Mesodermal cell (in vitro differentiated cells): ENCODE measurements at regions not wholly inside any gene's neighbourhood (a gene's known extent, or its start where the extent isn't known, plus 50 kb on each side); places are given as distances from the start of the nearest gene placed in this dataset.

Experiments
- H3K27ac ChIP-seq: 2 replicates; pipeline ENCODE4 v1.7.0; 2013; ENCODE audit warnings: mild to moderate bottlenecking, low read depth, low read length, moderate library complexity; ENCODE audit not compliant: severe bottlenecking
- H3K36me3 ChIP-seq: 2 replicates; pipeline ENCODE4 v1.7.1; 2013; ENCODE audit warnings: mild to moderate bottlenecking, low read length, moderate library complexity; ENCODE audit not compliant: control insufficient read depth, insufficient read depth
- H3K4me1 ChIP-seq: one replicate; pipeline ENCODE4 v1.7.1; 2013; ENCODE audit warnings: mild to moderate bottlenecking, low read length; ENCODE audit not compliant: insufficient read depth, control insufficient read depth, poor library complexity, severe bottlenecking
- H3K4me3 ChIP-seq: 2 replicates; pipeline ENCODE4 v1.7.0; 2013; ENCODE audit warnings: low read length, control low read depth, mild to moderate bottlenecking; ENCODE audit not compliant: insufficient read depth, poor library complexity, severe bottlenecking; ENCODE audit errors: extremely low read depth
- H3K9me3 ChIP-seq: 2 replicates; pipeline ENCODE4 v1.7.1; 2013; ENCODE audit warnings: mild to moderate bottlenecking, low read length, moderate library complexity; ENCODE audit not compliant: control insufficient read depth
- WGBS, 2 experiments: methylation state at CpG; one replicate each; pipeline ENCODE4 v1.1.5; 2013; ENCODE audit warnings: missing lambda C conversion rate in 2 of 2; ENCODE audit not compliant: insufficient coverage in 2 of 2; 5-methylcytosine and 5-hydroxymethylcytosine counted together

DNA sequence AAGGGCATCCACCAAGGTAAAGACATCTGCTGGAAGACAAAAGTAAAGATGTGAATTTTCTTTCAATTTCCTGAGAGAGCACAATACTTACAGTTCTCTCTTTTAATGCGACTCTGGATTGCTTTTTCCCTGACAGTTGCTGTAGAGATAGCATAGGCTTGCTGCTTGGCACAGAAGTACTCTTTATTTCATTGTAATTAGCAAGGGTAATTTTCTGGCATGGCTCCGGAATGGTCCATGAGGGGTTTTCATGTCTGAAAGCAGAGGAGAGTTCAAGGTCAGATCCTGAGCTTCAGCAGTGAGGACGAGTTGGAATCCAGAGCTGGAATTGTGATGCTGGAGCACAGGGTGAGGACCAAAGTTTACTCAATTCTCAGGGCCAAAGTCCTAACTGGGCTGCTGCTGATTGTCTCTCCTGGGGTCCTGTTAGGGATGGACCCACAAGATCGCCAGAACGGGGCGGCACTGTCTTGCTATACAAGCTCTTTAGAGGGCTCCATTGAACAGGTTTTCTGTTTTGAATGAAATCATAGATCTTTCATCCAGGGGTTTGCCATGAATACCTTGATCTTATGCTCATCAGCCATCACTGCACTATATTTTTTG is 190.0 kb upstream of the MKI67 start:
- Histone ChIP-seq H3K27ac (no peak overlapping the region), H3K4me3 (no peak overlapping the region), H3K9me3 (no peaks in the 10 kb centered on the region), H3K4me1 (peaks cover 4% of the 10 kb centered on the region), H3K36me3 (no peaks in the 10 kb centered on the region)
- WGBS, 2 experiments = 91 to 99% methylated on average over 5 to 6 of the region's 6 CpGs

DNA sequence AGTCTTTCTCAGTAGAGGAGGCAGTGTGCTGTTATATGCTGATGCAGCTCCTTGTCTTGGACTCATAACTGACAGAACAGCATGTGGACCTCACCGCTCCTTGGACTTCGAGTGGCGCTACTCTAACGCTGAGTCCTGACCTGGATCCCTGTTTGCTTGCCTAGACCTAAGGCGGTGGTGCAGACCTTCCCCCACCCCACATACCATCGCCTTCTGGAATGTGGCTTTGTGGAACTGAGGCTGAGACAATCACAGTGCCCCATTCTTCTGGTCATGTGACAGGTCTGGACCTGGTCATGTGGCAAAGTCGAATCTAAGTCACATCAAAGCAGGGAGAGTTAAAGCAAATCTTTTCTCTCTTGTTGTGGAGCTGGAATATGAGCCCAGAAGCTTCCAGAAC is 190.7 kb upstream of the MKI67 start:
- H3K36me3 ChIP-seq = no peaks in the 10 kb centered on the region
- H3K9me3 ChIP-seq = no peaks in the 10 kb centered on the region
- H3K27ac ChIP-seq = no peak overlapping the region
- H3K4me3 ChIP-seq = no peak overlapping the region
- H3K4me1 ChIP-seq = peaks cover 4% of the 10 kb centered on the region
- WGBS, 2 experiments = 91 to 100% methylated on average over 5 to 6 of the region's 7 CpGs

DNA sequence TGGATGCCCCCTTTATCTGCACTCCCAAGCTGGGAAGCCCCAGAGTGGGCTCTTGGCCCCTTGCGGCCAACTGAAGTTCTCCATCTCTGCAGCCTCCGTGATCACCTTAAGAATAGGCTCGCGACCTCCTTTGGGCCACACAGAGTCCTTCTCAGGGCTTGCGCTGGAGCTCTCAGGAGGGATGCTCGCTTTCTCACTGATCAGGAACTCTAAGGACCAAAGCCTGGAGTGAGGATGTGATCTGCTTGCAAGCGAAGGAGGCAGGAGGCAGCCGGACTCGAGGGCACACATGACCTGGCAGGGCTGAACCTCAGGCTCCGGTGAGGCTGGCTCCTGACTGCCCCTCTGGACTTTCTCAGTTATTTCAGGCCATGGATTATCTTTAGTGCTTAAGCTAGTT is 192.1 kb upstream of the MKI67 start:
- Histone ChIP-seq H3K4me1 (peaks cover 4% of the 10 kb centered on the region), H3K4me3 (no peak overlapping the region), H3K36me3 (no peaks in the 10 kb centered on the region), H3K9me3 (no peaks in the 10 kb centered on the region), H3K27ac (peak overlapping the region; percentile 36)
- WGBS, 2 experiments = 82 to 89% methylated on average over 6 to 10 of the region's 10 CpGs

DNA sequence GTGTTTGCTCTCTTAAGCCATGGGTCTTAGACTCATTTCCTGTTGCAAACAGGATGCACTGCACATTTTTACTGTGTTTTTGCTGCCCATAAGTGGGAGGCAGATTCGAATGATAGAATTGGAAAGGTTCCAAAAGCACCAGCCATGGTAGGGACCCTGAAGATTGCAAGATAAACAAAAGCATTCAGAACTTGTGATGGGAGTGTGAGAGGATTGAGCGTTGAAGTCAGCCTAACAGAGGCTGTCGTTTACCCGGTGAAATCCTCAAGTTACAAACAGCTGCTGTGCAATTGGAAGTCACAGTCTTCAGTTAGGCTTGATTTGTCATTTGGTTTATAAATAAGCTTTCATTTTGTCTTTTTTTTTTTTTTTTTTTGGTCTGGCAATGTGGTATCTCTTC is 192.7 kb upstream of the MKI67 start:
- Histone ChIP-seq H3K27ac (peak overlapping the region; percentile 36), H3K4me3 (no peak overlapping the region), H3K9me3 (no peaks in the 10 kb centered on the region), H3K4me1 (peaks cover 4% of the 10 kb centered on the region), H3K36me3 (no peaks in the 10 kb centered on the region)
- 90 to 93% methylated on average over 3 of the region's 4 CpGs for WGBS, 2 experiments

DNA sequence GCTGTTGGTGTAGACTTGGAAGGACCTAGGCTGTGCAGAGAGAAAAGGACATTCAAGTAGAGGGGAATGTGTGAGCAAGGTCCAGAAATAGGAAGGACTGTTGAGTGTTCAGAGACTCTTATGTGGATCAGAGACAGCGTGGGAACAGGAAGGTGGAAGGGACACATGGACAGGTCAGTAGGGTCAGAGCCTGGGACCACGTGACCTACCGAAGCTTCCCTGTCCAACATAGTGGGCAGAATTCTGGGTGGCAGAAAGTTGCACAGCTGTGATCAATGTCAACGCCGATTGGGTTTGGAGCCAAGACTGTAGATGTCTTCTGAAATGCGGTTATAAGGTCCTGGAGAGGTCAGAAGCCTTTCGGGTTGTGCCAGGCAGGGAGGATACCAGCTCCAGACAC is 195.9 kb upstream of the MKI67 start:
- Histone ChIP-seq H3K4me3 (no peak overlapping the region), H3K36me3 (no peaks in the 10 kb centered on the region), H3K9me3 (no peaks in the 10 kb centered on the region), H3K4me1 (peaks cover 7% of the 10 kb centered on the region), H3K27ac (no peak overlapping the region)
- 93 to 94% methylated on average over 5 to 7 of the region's 7 CpGs for whole genome bisulfite sequencing, 2 experiments

DNA sequence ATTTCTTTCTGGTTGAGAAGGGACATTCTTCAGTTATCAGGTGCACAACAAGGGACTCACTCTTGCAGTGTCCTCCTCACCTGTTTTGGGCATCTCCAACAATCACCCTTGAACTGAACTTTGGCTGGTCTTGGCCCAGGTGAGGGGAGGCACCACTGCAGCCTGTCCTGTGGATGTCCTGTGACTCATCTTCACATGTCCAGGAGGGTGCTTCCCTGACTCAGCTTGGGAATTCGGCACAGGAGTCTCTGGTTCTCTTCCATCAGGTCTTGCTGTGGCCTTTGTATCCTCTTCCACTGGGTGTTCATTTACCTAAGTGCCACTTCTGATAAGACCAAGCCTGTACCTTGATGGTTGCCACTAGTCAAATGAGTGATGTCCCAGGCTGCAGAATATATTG is 196.7 kb upstream of the MKI67 start:
- WGBS, 2 experiments = 100% methylated on average over 1 of the region's 1 CpG
- Histone ChIP-seq H3K27ac (no peak overlapping the region), H3K4me1 (peaks cover 3% of the 10 kb centered on the region), H3K36me3 (no peaks in the 10 kb centered on the region), H3K4me3 (no peak overlapping the region), H3K9me3 (peaks cover 7% of the 10 kb centered on the region)

DNA sequence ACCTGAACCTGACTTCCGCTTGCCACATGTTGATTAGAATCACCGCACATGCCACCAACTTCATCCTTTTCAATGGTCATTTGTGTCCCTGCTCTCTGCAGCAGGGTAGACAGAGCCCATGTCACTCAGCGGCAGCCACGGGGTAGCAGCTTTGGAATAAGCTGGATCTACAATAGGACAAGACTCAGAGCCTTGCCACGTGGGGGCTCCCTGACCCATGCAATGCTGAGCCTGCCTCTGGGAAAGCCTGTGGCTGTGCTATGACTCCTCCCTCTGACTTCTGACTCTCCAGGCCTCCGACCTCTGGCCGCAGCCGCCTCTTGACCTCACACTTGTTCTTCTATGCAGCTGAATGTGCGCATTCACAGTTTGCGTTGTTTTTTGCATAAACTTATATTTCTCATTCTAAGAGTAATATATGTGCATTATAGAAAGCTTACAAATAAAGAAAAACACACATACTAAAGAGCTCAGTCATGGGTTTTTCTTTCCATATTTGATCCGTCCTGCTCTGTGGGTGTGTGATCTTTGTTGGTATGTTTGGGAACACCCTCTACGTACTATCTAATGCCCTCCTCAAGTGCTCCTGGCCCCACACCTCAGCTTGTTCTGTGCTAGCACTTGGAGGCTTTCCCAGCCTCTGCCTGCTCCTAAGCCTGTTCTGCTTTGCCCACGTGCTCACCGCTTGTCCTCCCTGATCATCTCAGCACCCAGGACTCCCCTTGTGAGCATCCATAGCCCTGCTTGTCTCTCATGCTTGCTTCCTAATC is 198.0 kb upstream of the MKI67 start:
- WGBS, 2 experiments = 64 to 69% methylated on average over 7 to 8 of the region's 14 CpGs

DNA sequence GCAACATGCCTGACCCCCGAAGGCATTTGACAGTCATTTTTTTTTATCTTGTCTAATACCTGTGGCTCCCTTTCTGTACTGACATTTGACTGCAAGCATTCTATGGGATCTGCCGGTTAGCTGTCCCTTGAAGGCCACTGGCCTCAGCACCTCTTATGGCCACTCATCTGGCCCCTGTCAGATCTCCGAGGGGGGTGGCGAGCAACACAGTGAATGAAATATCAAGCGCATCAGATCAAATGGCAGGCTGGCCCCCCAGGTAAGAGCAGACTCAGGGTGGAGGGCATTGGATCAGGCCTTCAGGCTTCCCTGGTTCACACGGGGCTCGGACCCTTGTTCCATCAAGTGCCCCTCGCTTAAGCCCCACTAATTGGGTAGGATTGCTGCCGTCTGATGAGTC is 199.6 kb upstream of the MKI67 start:
- peaks cover 3% of the 10 kb centered on the region for H3K4me1 ChIP-seq
- H3K9me3 ChIP-seq = peaks cover 15% of the 10 kb centered on the region
- H3K27ac ChIP-seq = no peak overlapping the region
- no peaks in the 10 kb centered on the region for H3K36me3 ChIP-seq
- 92 to 93% methylated on average over 9 of the region's 9 CpGs for WGBS, 2 experiments
- H3K4me3 ChIP-seq = no peak overlapping the region

More for the DNA sequence above, 198.0 kb upstream of the MKI67 start:
- no peaks in the 10 kb centered on the region for H3K36me3 ChIP-seq
- H3K27ac ChIP-seq = no peak overlapping the region
- peaks cover 3% of the 10 kb centered on the region for H3K4me1 ChIP-seq
- H3K4me3 ChIP-seq = no peak overlapping the region
- H3K9me3 ChIP-seq = peaks cover 15% of the 10 kb centered on the region

DNA sequence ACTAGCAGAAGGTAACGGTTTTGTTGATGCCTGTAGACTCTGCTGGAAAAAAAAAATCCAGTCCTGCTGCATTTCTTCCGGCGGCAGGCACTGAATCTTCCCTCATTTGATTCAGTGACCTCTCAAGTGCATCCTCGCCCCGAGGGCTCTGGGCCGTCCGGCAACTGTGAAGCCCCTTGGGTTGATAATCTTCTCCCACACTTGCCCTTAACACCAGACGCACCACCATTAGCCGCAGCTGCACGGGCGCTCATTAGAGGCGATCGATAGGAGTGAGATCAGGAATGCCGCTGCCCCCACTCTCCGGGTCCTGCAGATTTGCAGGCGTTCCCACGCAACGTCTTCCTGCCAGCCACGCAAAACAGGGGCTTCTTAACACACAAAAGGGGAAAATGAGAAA is 200.0 kb upstream of the MKI67 start:
- Histone ChIP-seq H3K4me1 (peaks cover 3% of the 10 kb centered on the region), H3K27ac (no peak overlapping the region), H3K9me3 (peaks cover 15% of the 10 kb centered on the region), H3K4me3 (no peak overlapping the region), H3K36me3 (no peaks in the 10 kb centered on the region)
- 82 to 97% methylated on average over 6 to 17 of the region's 19 CpGs for WGBS, 2 experiments

DNA sequence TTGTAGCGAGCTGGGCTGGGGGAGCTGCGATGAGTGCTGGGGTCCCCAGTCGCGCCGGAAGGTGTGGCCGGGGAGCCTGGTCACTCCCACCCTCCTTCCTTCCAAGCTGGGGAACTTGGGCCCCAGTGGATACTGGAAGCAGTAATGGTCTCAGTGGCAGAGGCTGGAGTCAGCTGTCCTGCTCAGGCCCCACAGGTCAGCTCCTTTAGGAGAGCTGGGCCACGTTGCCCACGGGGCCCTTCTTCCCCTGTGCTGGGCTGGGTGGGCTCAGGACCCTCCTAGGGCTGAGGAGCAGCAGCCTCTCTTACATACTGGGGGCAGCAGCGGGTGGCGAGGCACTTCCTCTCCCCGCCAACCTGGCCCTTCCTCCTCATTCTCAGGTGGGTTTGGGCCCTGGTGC is 200.6 kb upstream of the MKI67 start:
- no peak overlapping the region for H3K4me3 ChIP-seq
- H3K36me3 ChIP-seq = no peaks in the 10 kb centered on the region
- H3K9me3 ChIP-seq = peaks cover 15% of the 10 kb centered on the region
- 93 to 96% methylated on average over 5 to 8 of the region's 11 CpGs for WGBS, 2 experiments
- peaks cover 3% of the 10 kb centered on the region for H3K4me1 ChIP-seq
- no peak overlapping the region for H3K27ac ChIP-seq

DNA sequence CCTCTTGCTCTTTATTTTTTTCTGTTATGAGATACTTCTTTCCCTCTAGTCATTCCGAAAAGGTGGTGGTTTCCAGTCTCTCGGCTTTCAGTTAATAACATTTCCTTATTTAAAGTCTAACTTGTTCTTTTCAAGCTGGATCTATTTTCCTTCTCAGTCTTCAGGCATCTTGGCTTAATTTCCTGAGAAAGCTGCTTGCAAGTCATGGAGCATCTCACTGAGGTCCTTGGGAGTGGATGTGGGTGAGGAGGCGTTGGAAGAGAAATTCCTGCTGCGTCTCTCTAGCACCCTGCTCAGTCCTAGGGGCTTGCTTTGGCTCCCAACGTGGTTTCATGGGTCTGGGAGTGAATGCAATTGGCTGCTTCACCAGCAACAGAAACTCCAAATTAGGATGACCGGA is 210.2 kb upstream of the MKI67 start:
- H3K4me1 ChIP-seq = no peaks in the 10 kb centered on the region
- H3K27ac ChIP-seq = no peak overlapping the region
- H3K9me3 ChIP-seq = no peaks in the 10 kb centered on the region
- H3K36me3 ChIP-seq = no peaks in the 10 kb centered on the region
- no peak overlapping the region for H3K4me3 ChIP-seq
- WGBS, 2 experiments = 85 to 100% methylated on average over 1 to 3 of the region's 6 CpGs
